GM21737 (cell line): ENCODE measurements at regions not wholly inside any gene's neighbourhood (a gene's known extent, or its start where the extent isn't known, plus 50 kb on each side); places are given as distances from the start of the nearest gene placed in this dataset.
"Not testable (repeated sequence)": the region's sequence is repeated elsewhere in the genome, so short reads cannot be mapped to it uniquely, and the experiment has no call there.

Experiments used
- ATAC-seq: cut with Tn5 transposase; IDR thresholded peaks from one replicate; pipeline ENCODE4 v1.9.1; 2021; ENCODE audit warnings: mild to moderate bottlenecking, moderate library complexity; ENCODE audit not compliant: unreplicated experiment

- ATAC-seq = no peak
Observed at GRCh38 chr11:116387641-116388040, 385.1 kb downstream of the BUD13 start.

- no peak for ATAC-seq
Observed at GRCh38 chr11:116386118-116386699, 386.6 kb downstream of the BUD13 start.

GRCh38 chr11:116384876-116385275 lies 387.9 kb downstream of the BUD13 start:
- ATAC-seq = no peak

- no peak for ATAC-seq
Observed at GRCh38 chr11:116384407-116384806, 388.4 kb downstream of the BUD13 start.

- no peak for ATAC-seq
Observed at GRCh38 chr11:116379185-116379828, 393.5 kb downstream of the BUD13 start.

- ATAC-seq = no peak
Observed at GRCh38 chr11:116376547-116376946, 396.2 kb downstream of the BUD13 start.

- no peak for ATAC-seq
Observed at GRCh38 chr11:116376054-116376453, 396.7 kb downstream of the BUD13 start.

- ATAC-seq = no peak
Observed at GRCh38 chr11:116375221-116375620, 397.6 kb downstream of the BUD13 start.

- no peak for ATAC-seq
Observed at GRCh38 chr11:116374085-116374484, 398.7 kb downstream of the BUD13 start.

- ATAC-seq = no peak
Observed at GRCh38 chr11:116373104-116373944, 399.5 kb downstream of the BUD13 start.

- no peak for ATAC-seq
Observed at GRCh38 chr11:116371146-116371545, 401.6 kb downstream of the BUD13 start.

- ATAC-seq = no peak
Observed at GRCh38 chr11:116368784-116369183, 404.0 kb downstream of the BUD13 start.

GRCh38 chr11:116366980-116367645 lies 405.7 kb downstream of the BUD13 start:
- ATAC-seq = no peak

- no peak for ATAC-seq
Observed at GRCh38 chr11:116366451-116366850, 406.3 kb downstream of the BUD13 start.

- not testable (repeated sequence) for ATAC-seq
Observed at GRCh38 chr11:116364925-116365324, 407.9 kb downstream of the BUD13 start.

- no peak for ATAC-seq
Observed at GRCh38 chr11:116364348-116364747, 408.4 kb downstream of the BUD13 start.

GRCh38 chr11:116360221-116360941 lies 412.4 kb downstream of the BUD13 start:
- ATAC-seq = no peak

GRCh38 chr11:116357784-116358544 lies 414.8 kb downstream of the BUD13 start:
- ATAC-seq = no peak

GRCh38 chr11:116356451-116356850 lies 416.3 kb downstream of the BUD13 start:
- no peak for ATAC-seq

- ATAC-seq = no peak
Observed at GRCh38 chr11:116355104-116355503, 417.7 kb downstream of the BUD13 start.
